ENCODE measurements at regions not wholly inside any gene's neighbourhood (a gene's known extent, or its start where the extent isn't known, plus 50 kb on each side); places are given as distances from the start of the nearest gene placed in this dataset.

DNA sequence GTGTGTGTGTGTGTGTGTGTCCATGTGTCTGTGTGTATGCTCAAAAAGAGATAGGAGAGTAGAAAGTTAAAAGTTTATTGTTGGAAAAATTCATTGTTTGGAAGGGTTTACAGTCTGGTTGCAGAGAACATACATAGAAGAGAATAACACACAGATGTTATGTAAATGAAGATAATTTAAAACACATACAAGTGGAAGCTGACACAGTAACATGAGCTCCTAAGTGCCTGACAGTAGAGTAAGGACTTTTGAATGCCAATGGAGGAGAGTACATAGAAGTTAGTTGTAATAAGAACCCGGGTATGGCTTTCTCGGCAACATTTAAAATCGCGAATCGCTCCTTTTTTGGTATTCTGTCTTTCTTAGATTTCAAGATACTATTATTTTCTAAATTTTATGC is 137.0 kb upstream of the FANCL start:
- TF ChIP-seq, protein P1, sequence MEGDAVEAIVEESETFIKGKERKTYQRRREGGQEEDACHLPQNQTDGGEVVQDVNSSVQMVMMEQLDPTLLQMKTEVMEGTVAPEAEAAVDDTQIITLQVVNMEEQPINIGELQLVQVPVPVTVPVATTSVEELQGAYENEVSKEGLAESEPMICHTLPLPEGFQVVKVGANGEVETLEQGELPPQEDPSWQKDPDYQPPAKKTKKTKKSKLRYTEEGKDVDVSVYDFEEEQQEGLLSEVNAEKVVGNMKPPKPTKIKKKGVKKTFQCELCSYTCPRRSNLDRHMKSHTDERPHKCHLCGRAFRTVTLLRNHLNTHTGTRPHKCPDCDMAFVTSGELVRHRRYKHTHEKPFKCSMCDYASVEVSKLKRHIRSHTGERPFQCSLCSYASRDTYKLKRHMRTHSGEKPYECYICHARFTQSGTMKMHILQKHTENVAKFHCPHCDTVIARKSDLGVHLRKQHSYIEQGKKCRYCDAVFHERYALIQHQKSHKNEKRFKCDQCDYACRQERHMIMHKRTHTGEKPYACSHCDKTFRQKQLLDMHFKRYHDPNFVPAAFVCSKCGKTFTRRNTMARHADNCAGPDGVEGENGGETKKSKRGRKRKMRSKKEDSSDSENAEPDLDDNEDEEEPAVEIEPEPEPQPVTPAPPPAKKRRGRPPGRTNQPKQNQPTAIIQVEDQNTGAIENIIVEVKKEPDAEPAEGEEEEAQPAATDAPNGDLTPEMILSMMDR (IDR thresholded peaks at IDR 0.05; ENCODE audit: low read depth, low read length): no peak
- no peak for TF ChIP-seq EZH2phosphoT487 (IDR thresholded peaks at IDR 0.05; ENCODE audit: low read depth)
- Histone ChIP-seq H3K79me2 (ENCODE audit: low read length) (no peaks in the 10 kb centered on the region), H3K4me1 (ENCODE audit: low read length) (peaks cover 15% of the 10 kb centered on the region), H3K9ac (ENCODE audit: low read length) (no peak overlapping the region), H3K9me3 (ENCODE audit: insufficient read depth, low read length) (no peaks in the 10 kb centered on the region), H3K36me3 (replicated peaks; ENCODE audit: low read depth, low read length) (no peaks in the 10 kb centered on the region), H3K27me3 (ENCODE audit: low read depth, low read length) (no peaks in the 10 kb centered on the region), H2AFZ (ENCODE audit: low read depth, low read length) (no peak overlapping the region), H3K27ac (ENCODE audit: low read length) (no peak overlapping the region), H3K4me3 (ENCODE audit: low read length) (no peak overlapping the region), H3K4me2 (ENCODE audit: low read length) (no peak overlapping the region), H4K20me1 (ENCODE audit: insufficient read depth, low read length) (no peaks in the 10 kb centered on the region)

DNA sequence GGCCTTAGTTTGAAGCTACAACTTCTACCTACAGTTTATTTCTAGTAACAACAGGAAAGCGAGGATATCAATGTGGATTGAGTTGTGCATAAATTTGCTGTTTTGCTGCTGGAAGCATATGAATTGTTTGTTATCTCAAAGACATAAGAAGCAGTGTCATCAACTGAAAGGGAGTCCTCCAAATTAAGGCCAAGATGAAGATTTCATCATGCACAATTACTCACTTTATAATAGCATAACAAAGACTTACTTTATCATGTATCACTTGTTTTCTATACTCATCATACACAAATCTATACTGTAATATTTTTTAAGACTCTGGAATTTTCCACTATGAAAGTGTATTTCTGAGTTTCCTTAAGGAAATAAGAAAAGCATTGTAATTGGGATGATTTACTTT is 136.1 kb upstream of the FANCL start:
- Histone ChIP-seq H3K4me3 (ENCODE audit: low read length) (no peak overlapping the region), H3K27ac (ENCODE audit: low read length) (no peak overlapping the region), H3K4me1 (ENCODE audit: low read length) (peaks cover 15% of the 10 kb centered on the region), H3K36me3 (replicated peaks; ENCODE audit: low read depth, low read length) (no peaks in the 10 kb centered on the region), H2AFZ (ENCODE audit: low read depth, low read length) (no peak overlapping the region), H3K27me3 (ENCODE audit: low read depth, low read length) (no peaks in the 10 kb centered on the region), H4K20me1 (ENCODE audit: insufficient read depth, low read length) (no peaks in the 10 kb centered on the region), H3K79me2 (ENCODE audit: low read length) (no peaks in the 10 kb centered on the region), H3K9me3 (ENCODE audit: insufficient read depth, low read length) (no peaks in the 10 kb centered on the region), H3K9ac (ENCODE audit: low read length) (no peak overlapping the region), H3K4me2 (ENCODE audit: low read length) (no peak overlapping the region; the same call in 1 of the 2 replicates)
- TF ChIP-seq, protein P1 (IDR thresholded peaks at IDR 0.05; ENCODE audit: low read depth, low read length): no peak
- TF ChIP-seq EZH2phosphoT487 (IDR thresholded peaks at IDR 0.05; ENCODE audit: low read depth): no peak

DNA sequence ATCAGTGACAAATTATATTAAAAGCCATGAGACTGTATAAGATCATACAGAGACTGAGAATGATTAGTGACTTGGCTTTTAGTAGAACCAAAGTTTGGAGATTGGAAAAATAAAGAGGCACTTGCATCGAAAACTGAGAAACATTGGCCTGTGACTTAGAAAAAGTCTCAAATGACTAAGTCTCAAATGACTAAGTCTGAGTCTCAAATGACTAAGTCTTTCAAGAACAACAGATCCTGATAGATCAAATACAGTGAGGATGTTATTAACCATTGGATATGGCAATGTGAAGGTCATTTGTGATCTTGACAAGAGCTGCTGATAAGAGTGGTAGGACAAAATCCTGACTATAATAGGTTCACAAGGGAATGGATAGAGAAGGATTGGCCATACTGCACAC is 135.5 kb upstream of the FANCL start:
- Histone ChIP-seq H3K36me3 (replicated peaks; ENCODE audit: low read depth, low read length) (no peaks in the 10 kb centered on the region), H3K79me2 (ENCODE audit: low read length) (no peaks in the 10 kb centered on the region), H3K4me3 (ENCODE audit: low read length) (no peak overlapping the region), H3K9ac (ENCODE audit: low read length) (no peak overlapping the region), H3K27ac (ENCODE audit: low read length) (no peak overlapping the region), H3K4me1 (ENCODE audit: low read length) (peaks cover 15% of the 10 kb centered on the region), H2AFZ (ENCODE audit: low read depth, low read length) (no peak overlapping the region), H4K20me1 (ENCODE audit: insufficient read depth, low read length) (no peaks in the 10 kb centered on the region), H3K4me2 (ENCODE audit: low read length) (peak overlapping the region; percentile 35), H3K27me3 (ENCODE audit: low read depth, low read length) (no peaks in the 10 kb centered on the region), H3K9me3 (ENCODE audit: insufficient read depth, low read length) (no peaks in the 10 kb centered on the region)
- TF ChIP-seq, protein P1 (IDR thresholded peaks at IDR 0.05; ENCODE audit: low read depth, low read length): no peak
- no peak for TF ChIP-seq EZH2phosphoT487 (IDR thresholded peaks at IDR 0.05; ENCODE audit: low read depth)

- Histone ChIP-seq H3K79me2 (ENCODE audit: low read length) (no peaks in the 10 kb centered on the region), H3K27me3 (ENCODE audit: low read depth, low read length) (no peaks in the 10 kb centered on the region), H2AFZ (ENCODE audit: low read depth, low read length) (no peak overlapping the region), H3K4me1 (ENCODE audit: low read length) (no peaks in the 10 kb centered on the region), H3K27ac (ENCODE audit: low read length) (no peak overlapping the region), H3K4me2 (ENCODE audit: low read length) (no peak overlapping the region), H3K4me3 (ENCODE audit: low read length) (no peak overlapping the region), H4K20me1 (ENCODE audit: insufficient read depth, low read length) (no peaks in the 10 kb centered on the region), H3K9me3 (ENCODE audit: insufficient read depth, low read length) (no peaks in the 10 kb centered on the region), H3K36me3 (replicated peaks; ENCODE audit: low read depth, low read length) (no peaks in the 10 kb centered on the region), H3K9ac (ENCODE audit: low read length) (no peak overlapping the region)
- no peak for TF ChIP-seq EZH2phosphoT487 (IDR thresholded peaks at IDR 0.05; ENCODE audit: low read depth)
- TF ChIP-seq, protein P1 (IDR thresholded peaks at IDR 0.05; ENCODE audit: low read depth, low read length): no peak
Measured at GRCh38 chr2:58369594-58369993, 128.5 kb upstream of the FANCL start.

Data from OCI-LY3 (cell line).